GM12878 (cell line): ENCODE measurements at regions not wholly inside any gene's neighbourhood (a gene's known extent, or its start where the extent isn't known, plus 50 kb on each side); places are given as distances from the start of the nearest gene placed in this dataset.

Source experiments
- ATAC-seq: fragments of 200-7000 bp; cut with Tn5 transposase; 3 replicates; pipeline ENCODE4 v1.9.1; 2020; ENCODE audit warnings: mild to moderate bottlenecking, moderate library complexity
- BruUV-seq: library from RNA; stranded (reverse); fragments of 400-500 nt; replicated peaks from 2 replicates; lab custom pipeline; 2021; lab: Mats Ljungman, UMichigan
- CTCF ChIA-PET: fragments of 300-600 bp; sonication (Branson Sonifier 250); formaldehyde crosslinking; extraction: SDS; loops from one replicate; lab custom pipeline; 2021; ENCODE audit warnings: inconsistent platforms; lab: Yijun Ruan, JAX
- POLR2A ChIA-PET: fragments of 350-600 bp; formaldehyde crosslinking; extraction: SDS; loops from one replicate; lab custom pipeline; 2021; ENCODE audit warnings: inconsistent platforms; lab: Charles Lee
- RAD21 ChIA-PET: fragments of 300-600 bp; sonication (Branson Sonifier 250); formaldehyde crosslinking; loops from one replicate; lab custom pipeline; 2023; ENCODE audit warnings: antibody characterized with exemption; ENCODE audit not compliant: unreplicated experiment; lab: Charles Lee
- SMC1A ChIA-PET: fragments of 300-600 bp; sonication (Branson Sonifier 250); formaldehyde crosslinking; loops from one replicate; lab custom pipeline; 2023; ENCODE audit not compliant: unreplicated experiment, uncharacterized antibody; lab: Charles Lee
- DNase-seq: peaks from one replicate; pipeline ENCODE4 v3.0.0-alpha.2; 2011; ENCODE audit warnings: low read depth, low spot score
- FAIRE-seq: peaks from 3 replicates; lab custom pipeline; 2011; peaks lifted over from hg19 to GRCh38; lab: Jason Lieb, UNC
- H2AFZ ChIP-seq: 2 replicates; pipeline ENCODE4 v1.6.0; 2011; ENCODE audit warnings: low read depth, low read length, control low read depth; ENCODE audit not compliant: control insufficient read depth
- H3K27ac ChIP-seq: 2 replicates; pipeline ENCODE4 v1.5.1; 2011; ENCODE audit warnings: control low read depth; ENCODE audit not compliant: control insufficient read depth, insufficient read depth
- H3K27me3 ChIP-seq, 2 experiments: replicated peaks in 1 of 2; 2 replicates each; pipeline versions ENCODE4 v1.6.0 to v1.6.1; 2011; ENCODE audit warnings: low read length in 1 of 2; ENCODE audit not compliant: control insufficient read depth in 2 of 2, insufficient read depth in 2 of 2
- H3K36me3 ChIP-seq, 2 experiments: 2 replicates each; pipeline ENCODE4 v1.5.1; 2011; ENCODE audit warnings: low read length in 1 of 2; ENCODE audit not compliant: control insufficient read depth in 2 of 2, insufficient read depth in 2 of 2
- H3K4me1 ChIP-seq: 2 replicates; pipeline ENCODE4 v1.6.1; 2011; ENCODE audit warnings: mild to moderate bottlenecking, low read length, moderate library complexity, mixed read lengths; ENCODE audit not compliant: control insufficient read depth, insufficient read depth
- H3K4me2 ChIP-seq: 2 replicates; pipeline ENCODE4 v1.6.0; 2011; ENCODE audit warnings: control low read depth; ENCODE audit not compliant: control insufficient read depth, insufficient read depth
- H3K4me3 ChIP-seq: fragments of 200-600 bp; sonication (generic); 2 replicates; pipeline ENCODE4 v1.5.1; 2016
- H3K79me2 ChIP-seq: 2 replicates; pipeline ENCODE4 v1.6.0; 2011; ENCODE audit warnings: low read length; ENCODE audit not compliant: control insufficient read depth, insufficient read depth
- H3K9ac ChIP-seq: 2 replicates; pipeline ENCODE4 v1.8.0; 2011; ENCODE audit warnings: low read length, control low read depth, mixed read lengths; ENCODE audit not compliant: control insufficient read depth, insufficient read depth
- H3K9me3 ChIP-seq: replicated peaks from 3 replicates; pipeline ENCODE4 v1.5.1; 2011; ENCODE audit warnings: mild to moderate bottlenecking, low read length; ENCODE audit not compliant: control insufficient read depth, insufficient read depth
- H4K20me1 ChIP-seq: 2 replicates; pipeline ENCODE4 v1.6.0; 2011; ENCODE audit not compliant: control insufficient read depth, insufficient read depth
- BRCA1 ChIP-seq: IDR thresholded peaks from 2 replicates; pipeline ENCODE4 v1.6.1; 2011; ENCODE audit warnings: low read depth, low read length, improper control_type of control experiment
- CREB1 ChIP-seq: IDR thresholded peaks from 2 replicates; pipeline ENCODE4 v1.6.1; 2012; ENCODE audit warnings: low read depth, mild to moderate bottlenecking, inconsistent platforms
- FOS ChIP-seq: IDR thresholded peaks from 3 replicates; pipeline ENCODE4 v1.6.1; 2011; ENCODE audit warnings: borderline replicate concordance; ENCODE audit not compliant: insufficient read length; ENCODE audit errors: extremely low read depth
- FOXK2 ChIP-seq: fragments of 450-650 bp; IDR thresholded peaks from 2 replicates; pipeline ENCODE4 v1.6.1; 2017; ENCODE audit warnings: mild to moderate bottlenecking, moderate library complexity
- HDGF ChIP-seq: fragments of 450-650 bp; IDR thresholded peaks from 2 replicates; pipeline ENCODE4 v1.6.1; 2016; ENCODE audit warnings: antibody characterized with exemption
- MAX ChIP-seq: IDR thresholded peaks from 2 replicates; pipeline ENCODE4 v1.6.1; 2012; ENCODE audit warnings: low read depth, low read length, improper control_type of control experiment
- MTA3 ChIP-seq: IDR thresholded peaks from 2 replicates; pipeline ENCODE4 v1.6.1; 2012; ENCODE audit warnings: low read length, inconsistent platforms, borderline replicate concordance
- NFYB ChIP-seq: IDR thresholded peaks from 2 replicates; pipeline ENCODE4 v1.6.1; 2011; ENCODE audit warnings: low read depth, mild to moderate bottlenecking, low read length, improper control_type of control experiment, moderate library complexity; ENCODE audit not compliant: insufficient read depth
- POLR2AphosphoS2 ChIP-seq: IDR thresholded peaks from 2 replicates; pipeline ENCODE4 v1.6.1; 2011; ENCODE audit warnings: low read depth, mild to moderate bottlenecking, low read length, improper control_type of control experiment, moderate library complexity
- SP1 ChIP-seq: IDR thresholded peaks from one replicate; pipeline ENCODE4 v1.6.1; 2011; ENCODE audit warnings: low read depth, low read length
- SUZ12 ChIP-seq: fragments of 200-600 bp; sonication (generic); IDR thresholded peaks from one replicate; pipeline ENCODE4 v1.6.1; 2018; ENCODE audit warnings: antibody characterized with exemption, mild to moderate bottlenecking; ENCODE audit not compliant: unreplicated experiment
- ZBTB4 ChIP-seq: fragments of 450-650 bp; formaldehyde crosslinking; IDR thresholded peaks from 2 replicates; pipeline ENCODE4 v1.4.0; 2022; ENCODE audit warnings: mild to moderate bottlenecking, moderate library complexity
- ZSCAN29 ChIP-seq: fragments of 450-650 bp; IDR thresholded peaks from 2 replicates; pipeline ENCODE4 v1.6.1; 2017; ENCODE audit warnings: mild to moderate bottlenecking, moderate library complexity
- WGBS: methylation state at CpG from one replicate; pipeline ENCODE4 v1.1.6; 2016; ENCODE audit warnings: low lambda C conversion rate; ENCODE audit not compliant: insufficient replicate concordance, insufficient coverage; ENCODE audit errors: missing lambda C conversion rate; 5-methylcytosine and 5-hydroxymethylcytosine counted together
- in situ Hi-C: fragments of 300-500 bp; cut with MboI; formaldehyde crosslinking; loops from 9 replicates; pipeline ENCODE4 v1.14.3; 2018; ENCODE audit warnings: mixed read lengths
- intact Hi-C: fragments of 100-400 bp; cut with micrococcal nuclease; formaldehyde crosslinking; loops from one replicate; pipeline ENCODE4 v1.14.2; 2022; ENCODE audit not compliant: unreplicated experiment

DNA sequence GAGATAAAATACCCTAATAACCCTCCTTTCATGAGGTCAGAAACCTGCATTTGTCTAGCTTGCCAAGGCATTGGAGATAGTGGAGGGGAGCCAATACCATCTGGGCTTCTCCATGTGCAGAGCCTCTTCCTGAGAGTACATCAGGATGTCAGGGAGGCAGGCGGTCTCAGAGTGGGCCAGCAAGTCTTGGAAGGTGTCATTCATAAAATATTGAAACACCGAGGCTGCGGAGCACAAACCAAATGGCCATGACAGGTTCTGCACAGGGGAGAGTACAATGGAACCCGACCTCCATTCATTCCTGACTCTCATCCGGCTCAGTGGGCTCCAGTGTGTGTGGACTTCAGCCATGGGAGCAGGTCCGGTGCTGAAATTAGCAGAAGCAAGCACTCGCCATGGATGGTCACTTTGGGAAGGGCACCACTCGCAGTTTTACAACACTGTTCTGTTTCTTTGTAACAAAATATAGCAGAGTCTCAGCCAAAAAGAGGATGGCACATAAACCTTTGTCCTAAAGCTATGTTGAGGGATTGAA lies 446.6 kb downstream of the SIPA1L2 start:
- WGBS: 14% methylated on average over 8 of the region's 8 CpGs
- ChIA-PET CTCF (no interaction called here), POLR2A (no interaction called here)

More for the DNA sequence above, 446.6 kb downstream of the SIPA1L2 start:
- ChIA-PET RAD21 (no interaction called here), SMC1A (interaction anchor here (0.5 kb wide), 1 partner anchor 1535 kb away, joined by 3 read pairs; no protein-coding TSS in a partner anchor)
- H3K4me1 ChIP-seq: no peaks in the 10 kb centered on the region
- no peaks in the 10 kb centered on the region; the same call in 2 of the 3 replicates for H3K9me3 ChIP-seq
- BruUV-seq: no TSS peak
- TF ChIP-seq ZBTB4 (no peak), FOS (no peak), CREB1 (no peak), NFYB (no peak), HDGF (no peak), BRCA1 (no peak), FOXK2 (no peak), POLR2AphosphoS2 (no peak), MTA3 (no peak), SUZ12 (no peak), MAX (no peak), ZSCAN29 (no peak), SP1 (no peak)
- no peaks in the 10 kb centered on the region for H3K79me2 ChIP-seq
- FAIRE-seq: no peak
- H2AFZ ChIP-seq: no peak overlapping the region
- no peak for ATAC-seq
- no peak for DNase-seq
- H4K20me1 ChIP-seq: no peaks in the 10 kb centered on the region
- no peaks in the 10 kb centered on the region for H3K36me3 ChIP-seq
- no peak overlapping the region for H3K9ac ChIP-seq
- H3K27ac ChIP-seq: no peak overlapping the region
- no peaks in the 10 kb centered on the region for H3K27me3 ChIP-seq
- H3K4me2 ChIP-seq: no peak overlapping the region
- intact Hi-C loops (no loop called here), in situ Hi-C loops (no loop called here)
- H3K4me3 ChIP-seq: no peak overlapping the region
